ENCODE measurements at regions not wholly inside any gene's neighbourhood (a gene's known extent, or its start where the extent isn't known, plus 50 kb on each side); places are given as distances from the start of the nearest gene placed in this dataset.

GRCh38 chr18:38606841-38607240 lies 1041.2 kb upstream of the CELF4 start:
- no peak overlapping the region for H3K4me3 ChIP-seq (ENCODE audit: control insufficient read depth, low read depth, low read length)
- TF ChIP-seq, protein P1, sequence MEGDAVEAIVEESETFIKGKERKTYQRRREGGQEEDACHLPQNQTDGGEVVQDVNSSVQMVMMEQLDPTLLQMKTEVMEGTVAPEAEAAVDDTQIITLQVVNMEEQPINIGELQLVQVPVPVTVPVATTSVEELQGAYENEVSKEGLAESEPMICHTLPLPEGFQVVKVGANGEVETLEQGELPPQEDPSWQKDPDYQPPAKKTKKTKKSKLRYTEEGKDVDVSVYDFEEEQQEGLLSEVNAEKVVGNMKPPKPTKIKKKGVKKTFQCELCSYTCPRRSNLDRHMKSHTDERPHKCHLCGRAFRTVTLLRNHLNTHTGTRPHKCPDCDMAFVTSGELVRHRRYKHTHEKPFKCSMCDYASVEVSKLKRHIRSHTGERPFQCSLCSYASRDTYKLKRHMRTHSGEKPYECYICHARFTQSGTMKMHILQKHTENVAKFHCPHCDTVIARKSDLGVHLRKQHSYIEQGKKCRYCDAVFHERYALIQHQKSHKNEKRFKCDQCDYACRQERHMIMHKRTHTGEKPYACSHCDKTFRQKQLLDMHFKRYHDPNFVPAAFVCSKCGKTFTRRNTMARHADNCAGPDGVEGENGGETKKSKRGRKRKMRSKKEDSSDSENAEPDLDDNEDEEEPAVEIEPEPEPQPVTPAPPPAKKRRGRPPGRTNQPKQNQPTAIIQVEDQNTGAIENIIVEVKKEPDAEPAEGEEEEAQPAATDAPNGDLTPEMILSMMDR (conservative IDR thresholded peaks at IDR 0.05; ENCODE audit: control insufficient read depth, insufficient read depth, low read depth, low read length), result no peak
- DNase-seq (ENCODE audit: low read depth), result no peak

DNA sequence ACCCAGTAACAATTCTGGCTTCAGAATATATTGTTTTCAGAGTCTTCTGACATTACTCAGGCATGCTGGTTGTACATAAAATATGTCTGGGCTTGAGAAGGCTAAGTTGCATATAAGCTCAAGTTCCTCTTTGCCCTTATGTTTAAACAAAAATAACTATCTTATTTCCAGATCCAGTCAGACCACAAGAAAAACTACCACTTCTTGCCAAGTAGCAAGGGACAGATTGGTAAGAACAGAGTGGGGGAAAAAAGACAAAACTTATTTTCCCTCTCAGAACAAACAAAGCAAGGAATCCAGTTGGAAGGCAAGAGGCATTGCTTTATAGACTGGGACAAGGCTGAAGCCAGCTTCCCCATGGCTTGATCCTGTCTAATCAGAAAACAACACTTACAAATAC lies 1036.7 kb upstream of the CELF4 start:
- TF ChIP-seq, protein P1 (conservative IDR thresholded peaks at IDR 0.05; ENCODE audit: control insufficient read depth, insufficient read depth, low read depth, low read length), result no peak
- no peak overlapping the region for H3K4me3 ChIP-seq (ENCODE audit: control insufficient read depth, low read depth, low read length)
- DNase-seq (ENCODE audit: low read depth), result no peak

DNA sequence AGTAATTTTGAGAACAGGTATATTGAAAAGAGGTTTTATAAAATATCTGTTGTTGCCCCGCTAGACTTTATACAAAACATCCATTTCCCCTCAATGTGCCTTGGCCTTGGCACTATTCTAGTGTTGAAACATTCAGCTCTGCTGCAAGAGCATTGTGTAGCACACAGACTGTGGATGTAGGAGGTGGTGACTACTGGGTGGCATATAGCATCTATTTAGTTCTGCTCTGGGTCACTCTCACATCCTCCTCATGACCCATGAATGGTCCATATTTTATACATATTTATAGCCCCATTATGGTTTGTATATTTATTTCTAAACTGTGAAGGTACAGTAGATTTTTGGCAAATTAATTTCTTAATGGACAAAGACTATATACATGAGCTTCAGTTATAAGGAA lies 1022.0 kb upstream of the CELF4 start:
- no peak overlapping the region for H3K4me3 ChIP-seq (ENCODE audit: control insufficient read depth, low read depth, low read length)
- DNase-seq (ENCODE audit: low read depth), result no peak
- TF ChIP-seq, protein P1 (conservative IDR thresholded peaks at IDR 0.05; ENCODE audit: control insufficient read depth, insufficient read depth, low read depth, low read length), result no peak

DNA sequence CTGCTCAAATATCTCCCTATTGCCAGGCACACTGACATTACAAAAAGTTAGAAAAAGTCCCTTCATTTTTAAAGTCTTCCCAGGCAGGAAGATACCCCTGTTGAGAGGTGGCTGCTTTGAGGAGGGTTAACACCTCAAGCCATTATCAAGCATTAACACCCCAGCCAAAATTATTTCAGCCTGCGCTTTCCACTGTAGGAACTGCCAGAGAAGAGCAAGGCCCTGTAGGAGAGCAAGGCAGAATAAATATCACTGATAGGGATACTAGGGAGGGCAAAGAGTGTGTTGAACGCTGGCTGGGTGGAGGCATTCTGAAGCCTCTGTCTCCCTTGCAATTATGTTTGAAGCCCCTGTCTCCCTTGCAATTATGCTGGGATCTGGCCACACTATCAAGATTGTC lies 1020.7 kb upstream of the CELF4 start:
- H3K4me3 ChIP-seq (ENCODE audit: control insufficient read depth, low read depth, low read length), result no peak overlapping the region
- DNase-seq (ENCODE audit: low read depth), result no peak
- TF ChIP-seq, protein P1 (conservative IDR thresholded peaks at IDR 0.05; ENCODE audit: control insufficient read depth, insufficient read depth, low read depth, low read length), result no peak

GRCh38 chr18:38579764-38580163 lies 1014.2 kb upstream of the CELF4 start:
- no peak overlapping the region for H3K4me3 ChIP-seq (ENCODE audit: control insufficient read depth, low read depth, low read length)
- TF ChIP-seq, protein P1 (conservative IDR thresholded peaks at IDR 0.05; ENCODE audit: control insufficient read depth, insufficient read depth, low read depth, low read length), result no peak
- no peak for DNase-seq (ENCODE audit: low read depth)

DNA sequence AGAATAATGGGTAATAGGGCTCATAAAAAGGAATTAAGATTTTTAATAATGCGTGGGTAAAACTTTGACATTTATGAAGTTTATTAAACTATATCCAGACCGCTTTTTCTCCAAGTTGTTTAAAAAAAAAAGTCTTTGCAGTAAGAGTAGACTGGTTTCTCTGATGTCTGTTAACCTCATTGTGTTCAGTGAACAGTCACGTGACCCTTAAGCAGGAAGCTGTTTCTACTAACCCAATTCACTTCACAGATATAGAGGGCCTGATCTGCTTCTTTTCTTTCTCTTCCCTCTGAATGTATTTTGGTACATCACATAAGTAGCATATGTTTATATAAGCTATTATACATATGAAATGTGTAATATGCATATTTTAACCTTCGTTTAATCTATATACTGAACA lies 1011.3 kb upstream of the CELF4 start:
- DNase-seq (ENCODE audit: low read depth), result no peak
- TF ChIP-seq, protein P1 (conservative IDR thresholded peaks at IDR 0.05; ENCODE audit: control insufficient read depth, insufficient read depth, low read depth, low read length), result no peak

GRCh38 chr18:38576349-38576748 lies 1010.8 kb upstream of the CELF4 start:
- no peak for DNase-seq (ENCODE audit: low read depth)
- no peak overlapping the region for H3K4me3 ChIP-seq (ENCODE audit: control insufficient read depth, low read depth, low read length)
- TF ChIP-seq, protein P1 (conservative IDR thresholded peaks at IDR 0.05; ENCODE audit: control insufficient read depth, insufficient read depth, low read depth, low read length), result no peak

More for the DNA sequence above, 1011.3 kb upstream of the CELF4 start:
- H3K4me3 ChIP-seq (ENCODE audit: control insufficient read depth, low read depth, low read length), result no peak overlapping the region

Measured in fibroblast of mammary gland (primary cell).